Endometrium (tissue), 2 donors: ENCODE measurements at regions not wholly inside any gene's neighbourhood (a gene's known extent, or its start where the extent isn't known, plus 50 kb on each side); places are given as distances from the start of the nearest gene placed in this dataset.
"Not testable (repeated sequence)": the region's sequence is repeated elsewhere in the genome, so short reads cannot be mapped to it uniquely, and the experiment has no call there.

Experiments used
- FAIRE-seq: peaks from 2 replicates; lab custom pipeline; 2012; peaks lifted over from hg19 to GRCh38; lab: Jason Lieb, UNC
- donor health status: control.
- donor health status: control.

DNA sequence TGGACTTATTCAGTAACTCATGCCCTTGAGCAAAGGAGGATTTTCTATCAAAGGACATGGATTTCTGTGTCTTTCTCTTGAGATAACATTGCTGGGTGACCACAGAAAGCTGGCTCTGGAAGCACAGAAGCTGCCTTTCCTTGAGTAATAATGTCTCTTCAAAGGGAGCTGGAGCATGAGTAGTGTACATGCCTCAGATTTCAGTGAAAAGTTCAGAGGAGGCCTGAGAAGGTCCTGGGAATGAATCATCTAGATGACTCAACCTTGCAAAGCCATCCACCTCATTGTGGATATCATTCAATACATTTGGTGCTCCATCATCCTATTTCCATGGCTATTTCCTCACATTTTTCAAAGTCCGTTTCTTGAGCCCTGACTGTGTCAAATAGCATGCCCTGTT lies 77.6 kb upstream of the OR4M2 start:
- not testable (repeated sequence) for FAIRE-seq

DNA sequence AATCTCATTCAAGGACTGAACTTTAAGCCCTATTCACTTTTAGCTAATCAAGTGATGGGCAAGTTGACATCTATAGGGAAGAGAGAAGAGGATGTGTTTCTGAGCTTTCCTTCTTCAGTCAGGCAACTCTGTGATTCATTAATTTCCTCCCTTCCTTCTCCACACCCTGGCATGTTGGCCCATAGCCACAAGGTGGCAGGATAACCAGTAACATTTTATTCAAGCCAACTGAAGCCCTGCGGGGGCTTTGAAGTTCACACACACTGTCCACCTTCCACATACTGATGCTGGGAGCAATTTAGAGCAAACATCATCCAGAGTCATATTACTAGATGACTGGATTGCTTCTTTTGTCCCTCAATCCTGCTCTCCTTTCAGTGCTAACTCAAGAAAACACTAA lies 91.2 kb upstream of the OR4M2 start:
- peak; percentile 35 for FAIRE-seq

DNA sequence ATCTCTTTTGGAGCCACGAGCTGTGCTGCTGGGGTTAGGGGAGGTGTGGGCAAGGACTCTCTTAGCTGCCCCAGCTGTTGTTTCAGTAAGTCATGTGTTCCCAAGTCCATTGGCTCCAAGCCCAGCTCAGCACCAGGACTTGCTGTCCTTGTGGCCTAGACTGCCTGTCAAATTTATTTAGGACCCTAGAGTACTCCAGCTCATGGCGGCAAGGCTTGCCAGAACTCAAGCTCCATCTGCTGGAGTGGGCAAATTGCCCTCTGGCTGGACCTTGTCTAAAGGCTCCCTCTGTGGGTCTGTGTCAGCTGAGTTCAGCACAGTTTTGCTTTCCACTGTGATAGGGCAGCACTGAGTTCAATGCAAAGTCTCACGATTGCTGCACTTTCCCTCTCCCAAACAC lies 96.5 kb upstream of the OR4M2 start:
- FAIRE-seq = not testable (repeated sequence)

DNA sequence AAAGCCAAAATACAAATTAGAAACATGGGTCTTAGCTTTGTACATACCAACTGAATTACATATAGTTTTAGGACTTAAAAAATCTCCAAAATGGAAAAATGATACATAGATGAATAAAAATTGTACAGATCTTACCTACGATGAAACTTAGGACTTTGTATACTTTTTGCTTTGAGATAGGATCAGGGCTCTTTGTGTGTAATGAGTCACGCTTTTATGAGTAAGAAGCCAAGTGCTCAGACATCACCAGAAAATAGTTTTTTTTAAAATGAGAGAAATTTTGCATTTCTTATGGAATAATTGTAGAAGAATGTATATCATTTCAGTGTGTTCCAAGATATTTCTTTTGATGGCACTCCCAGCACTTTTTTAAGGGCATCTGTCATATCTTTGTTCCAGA lies 100.4 kb upstream of the OR4M2 start:
- FAIRE-seq = peak; percentile 96

DNA sequence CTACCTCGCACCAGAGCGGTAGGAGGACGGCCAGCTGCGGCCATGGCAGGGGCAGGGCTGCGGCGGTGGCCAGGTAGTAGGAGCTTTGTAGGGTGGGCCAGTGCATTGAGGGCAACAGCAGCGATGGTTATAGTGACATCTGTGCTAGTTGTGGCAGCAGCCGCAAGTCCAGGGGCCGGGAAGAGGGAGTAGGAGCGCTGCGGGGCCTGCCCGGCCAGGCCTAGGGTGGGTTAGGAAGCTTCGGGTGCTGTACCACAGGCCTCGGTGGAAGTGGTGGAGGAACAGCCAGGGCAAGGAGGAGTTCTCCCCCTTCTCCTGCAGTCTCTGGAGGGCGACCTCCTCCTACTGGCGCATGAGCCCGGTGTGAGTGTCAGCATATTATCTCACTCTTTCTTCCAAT lies 76.2 kb upstream of the POTEB start:
- FAIRE-seq = not testable (repeated sequence)

DNA sequence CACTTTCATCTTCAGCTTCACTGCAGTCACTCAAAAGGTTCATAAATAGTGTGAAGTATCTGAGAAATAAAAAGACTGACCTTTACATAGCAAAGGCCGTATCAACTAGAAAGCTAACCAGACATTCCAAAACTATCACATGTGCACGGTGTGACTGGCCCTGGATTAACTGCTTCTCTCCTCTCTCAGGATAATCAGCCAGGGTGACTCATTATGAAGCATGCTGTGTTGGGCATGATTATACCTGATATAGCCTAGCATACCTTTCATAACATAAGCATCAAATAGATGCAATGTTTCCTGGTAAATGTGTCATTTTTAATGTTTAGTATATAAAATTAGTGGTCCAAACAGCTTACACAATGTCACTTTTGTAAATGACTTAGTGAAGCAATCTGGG lies 62.8 kb upstream of the POTEB start:
- FAIRE-seq = not testable (repeated sequence)
